A673 (cell line): ENCODE measurements at regions not wholly inside any gene's neighbourhood (a gene's known extent, or its start where the extent isn't known, plus 50 kb on each side); places are given as distances from the start of the nearest gene placed in this dataset.

Experiments
- BruUV-seq: library from RNA; stranded (reverse); fragments of 400-500 nt; replicated peaks from 2 replicates; lab custom pipeline; 2021; lab: Mats Ljungman, UMichigan
- CTCF ChIA-PET: fragments of 300-600 bp; sonication (Branson Sonifier 250); formaldehyde crosslinking; loops from one replicate; lab custom pipeline; 2022; ENCODE audit warnings: antibody characterized with exemption; lab: Charles Lee
- POLR2A ChIA-PET: fragments of 300-600 bp; sonication (Branson Sonifier 250); formaldehyde crosslinking; loops from one replicate; lab custom pipeline; 2022; ENCODE audit warnings: antibody characterized with exemption; ENCODE audit not compliant: low non-redundant PET; lab: Charles Lee
- DNase-seq: peaks from one replicate; pipeline ENCODE4 v3.0.0-alpha.2; 2015; ENCODE audit warnings: low spot score
- H3K27ac ChIP-seq: fragments of 200-600 bp; sonication (generic); 2 replicates; pipeline ENCODE4 v1.5.1; 2016; ENCODE audit warnings: mixed run types, low read depth, mild to moderate bottlenecking, mixed read lengths, antibody characterized with exemption, low read length; ENCODE audit not compliant: poor library complexity, severe bottlenecking
- H3K27me3 ChIP-seq: fragments of 200-600 bp; sonication (generic); replicated peaks from 2 replicates; pipeline ENCODE4 v1.6.1; 2017; ENCODE audit warnings: mixed run types, low read depth, mild to moderate bottlenecking, mixed read lengths, antibody characterized with exemption, low read length; ENCODE audit not compliant: insufficient read depth, poor library complexity
- H3K36me3 ChIP-seq: fragments of 200-600 bp; sonication (generic); 2 replicates; pipeline ENCODE4 v1.6.1; 2016; ENCODE audit warnings: mixed run types, mild to moderate bottlenecking, mixed read lengths, antibody characterized with exemption, low read length; ENCODE audit not compliant: insufficient read depth, poor library complexity, severe bottlenecking
- H3K4me1 ChIP-seq: fragments of 200-600 bp; sonication (generic); 2 replicates; pipeline ENCODE4 v1.6.1; 2017; ENCODE audit warnings: mixed run types, mild to moderate bottlenecking, mixed read lengths, antibody characterized with exemption, low read length; ENCODE audit not compliant: insufficient read depth, poor library complexity, severe bottlenecking
- H3K4me3 ChIP-seq: fragments of 200-600 bp; sonication (generic); 2 replicates; pipeline ENCODE4 v1.5.1; 2016; ENCODE audit warnings: low read depth, mixed run types, mild to moderate bottlenecking, mixed read lengths, low read length; ENCODE audit not compliant: poor library complexity, severe bottlenecking
- H3K9me3 ChIP-seq: fragments of 200-600 bp; sonication (generic); 2 replicates; pipeline ENCODE4 v1.6.1; 2016; ENCODE audit warnings: mixed run types, low read depth, mild to moderate bottlenecking, mixed read lengths, antibody characterized with exemption, low read length; ENCODE audit not compliant: poor library complexity, severe bottlenecking
- CTCF ChIP-seq: fragments of 300-800, 200-600 bp; sonication (generic); conservative IDR thresholded peaks from 2 replicates; pipeline ENCODE4 v1.5.1; 2017; ENCODE audit warnings: low read depth, mild to moderate bottlenecking, antibody characterized with exemption, low read length, moderate library complexity, mixed read lengths
- EZH2 ChIP-seq: fragments of 200-600 bp; sonication (generic); IDR thresholded peaks from 2 replicates; pipeline ENCODE4 v1.6.1; 2017; ENCODE audit warnings: borderline replicate concordance, low read depth, mild to moderate bottlenecking, mixed read lengths, antibody characterized with exemption, low read length; ENCODE audit not compliant: poor library complexity, severe bottlenecking
- intact Hi-C: fragments of 100-400 bp; cut with micrococcal nuclease; formaldehyde crosslinking; loops from one replicate; pipeline ENCODE4 v1.10.0; 2022; ENCODE audit not compliant: unreplicated experiment

GRCh38 chr7:28296571-28297483, 115.5 kb upstream of the CREB5 start:
- Histone ChIP-seq H3K4me3 (no peak overlapping the region), H3K27ac (no peak overlapping the region), H3K4me1 (peaks cover 12% of the 10 kb centered on the region), H3K36me3 (no peaks in the 10 kb centered on the region), H3K9me3 (no peaks in the 10 kb centered on the region), H3K27me3 (no peaks in the 10 kb centered on the region)
- no TSS peak for BruUV-seq
- intact Hi-C loops: loop anchor here (5.0 to 10.0 kb wide), 2 partner anchors 330 to 558 kb away; no protein-coding TSS in a partner anchor
- TF ChIP-seq EZH2 (no peak), CTCF (peak; percentile 74)
- ChIA-PET POLR2A (no interaction called here), CTCF (interaction anchor here (0.6 kb wide), 1 partner anchor 887 kb away, joined by 3 read pairs; no protein-coding TSS in a partner anchor)
- peak; percentile 50 for DNase-seq

- Histone ChIP-seq H3K4me3 (no peak overlapping the region), H3K36me3 (no peaks in the 10 kb centered on the region), H3K27ac (no peak overlapping the region), H3K9me3 (no peaks in the 10 kb centered on the region), H3K27me3 (no peaks in the 10 kb centered on the region), H3K4me1 (peaks cover 7% of the 10 kb centered on the region)
- CTCF ChIA-PET: no interaction called here
- no peak for DNase-seq
- no TSS peak for BruUV-seq
- TF ChIP-seq CTCF (no peak), EZH2 (no peak)
- intact Hi-C loops: loop anchor here (5.0 to 10.0 kb wide), 2 partner anchors 329 to 557 kb away; no protein-coding TSS in a partner anchor
- POLR2A ChIA-PET: no interaction called here
Measured at GRCh38 chr7:28297801-28298459, 114.4 kb upstream of the CREB5 start.

GRCh38 chr7:28298870-28299518, 113.3 kb upstream of the CREB5 start:
- H3K4me1 ChIP-seq: no peaks in the 10 kb centered on the region
- intact Hi-C loops: loop anchor here (5.0 to 10.0 kb wide), 2 partner anchors 328 to 556 kb away; no protein-coding TSS in a partner anchor
- no peak overlapping the region for H3K4me3 ChIP-seq
- H3K9me3 ChIP-seq: no peaks in the 10 kb centered on the region
- H3K27me3 ChIP-seq: no peaks in the 10 kb centered on the region
- ChIA-PET CTCF (no interaction called here), POLR2A (no interaction called here)
- no TSS peak for BruUV-seq
- H3K36me3 ChIP-seq: no peaks in the 10 kb centered on the region
- H3K27ac ChIP-seq: no peak overlapping the region
- TF ChIP-seq EZH2: no peak
- peak; percentile 50 for TF ChIP-seq CTCF
- DNase-seq: peak; percentile 33
